ENCODE measurements at regions not wholly inside any gene's neighbourhood (a gene's known extent, or its start where the extent isn't known, plus 50 kb on each side); places are given as distances from the start of the nearest gene placed in this dataset.

GRCh38 chr5:3891113-3891512 lies 295.5 kb downstream of the IRX1 start:
- DNase-seq: no peak

- DNase-seq: no peak
These were observed 297.9 kb downstream of the IRX1 start for GRCh38 chr5:3893527-3893926.

GRCh38 chr5:3893975-3894374 lies 298.3 kb downstream of the IRX1 start:
- no peak for DNase-seq

- no peak for DNase-seq
These were observed 300.5 kb downstream of the IRX1 start for GRCh38 chr5:3896098-3896497.

- DNase-seq: no peak
These were observed 303.5 kb downstream of the IRX1 start for GRCh38 chr5:3899093-3899492.

GRCh38 chr5:3904584-3904983 lies 309.0 kb downstream of the IRX1 start:
- DNase-seq: no peak

- no peak for DNase-seq
These were observed 309.4 kb downstream of the IRX1 start for GRCh38 chr5:3905031-3905430.

GRCh38 chr5:3905521-3905920 lies 309.9 kb downstream of the IRX1 start:
- no peak for DNase-seq

- DNase-seq: no peak
These were observed 315.5 kb downstream of the IRX1 start for GRCh38 chr5:3911111-3911510.

GRCh38 chr5:3911773-3912172 lies 316.1 kb downstream of the IRX1 start:
- DNase-seq: no peak

- no peak for DNase-seq
These were observed 317.2 kb downstream of the IRX1 start for GRCh38 chr5:3912790-3913189.

GRCh38 chr5:3913279-3913678 lies 317.6 kb downstream of the IRX1 start:
- DNase-seq: no peak

GRCh38 chr5:3925022-3925421 lies 329.4 kb downstream of the IRX1 start:
- no peak for DNase-seq

GRCh38 chr5:3925935-3926334 lies 330.3 kb downstream of the IRX1 start:
- no peak for DNase-seq

- DNase-seq: no peak
These were observed 334.2 kb downstream of the IRX1 start for GRCh38 chr5:3929799-3930198.

GRCh38 chr5:3931976-3932375 lies 336.3 kb downstream of the IRX1 start:
- no peak for DNase-seq

- no peak for DNase-seq
These were observed 337.9 kb downstream of the IRX1 start for GRCh38 chr5:3933536-3933935.

- DNase-seq: no peak
These were observed 338.3 kb downstream of the IRX1 start for GRCh38 chr5:3933966-3934365.

GRCh38 chr5:3943859-3944258 lies 348.2 kb downstream of the IRX1 start:
- no peak for DNase-seq

GRCh38 chr5:3944930-3945329 lies 349.3 kb downstream of the IRX1 start:
- DNase-seq: no peak

- DNase-seq: no peak
These were observed 353.2 kb downstream of the IRX1 start for GRCh38 chr5:3948838-3949237.

- no peak for DNase-seq
These were observed 358.6 kb downstream of the IRX1 start for GRCh38 chr5:3954199-3954598.

GRCh38 chr5:3954633-3955032 lies 359.0 kb downstream of the IRX1 start:
- DNase-seq: no peak

GRCh38 chr5:3957658-3958057 lies 362.0 kb downstream of the IRX1 start:
- DNase-seq: no peak

- DNase-seq: no peak
These were observed 362.8 kb downstream of the IRX1 start for GRCh38 chr5:3958389-3958788.

GRCh38 chr5:3962113-3962512 lies 366.5 kb downstream of the IRX1 start:
- no peak for DNase-seq

Measured in stimulated activated naive CD4-positive, alpha-beta T cell treated with Interleukin-2 at 50 U/mL for 16 hours (primary cell).